Natural killer cell treated with Interleukin-12 subunit alpha and Interleukin-12 subunit beta and Interleukin-15 and Interleukin-18, amount 100 ng/mL, for 72 hours (primary cell): ENCODE measurements at regions not wholly inside any gene's neighbourhood (a gene's known extent, or its start where the extent isn't known, plus 50 kb on each side); places are given as distances from the start of the nearest gene placed in this dataset.

Source experiments
- ATAC-seq, 2 donors: fragments of 150-1000 bp; cut with Tn5 transposase in 1 of 2; sonication (Bioruptor Pico), chemical (Tn5 transposase) in 1 of 2; 2 replicates each; pipeline ENCODE4 v1.10.0; 2021
- DNase-seq: peaks from one replicate; pipeline ENCODE4 v3.0.0; 2022; ENCODE audit warnings: low spot score
- H3K27ac Mint-ChIP-seq, 2 donors: 1 replicate in 1 of 2; 2 replicates in 1 of 2; pipeline ENCODE4 v1.8.0; 2022; ENCODE audit warnings: mixed read lengths in 2 of 2, mild to moderate bottlenecking in 1 of 2, moderate library complexity in 1 of 2
- H3K27me3 Mint-ChIP-seq, 2 donors: 1 replicate in 1 of 2; 2 replicates in 1 of 2; pipeline ENCODE4 v1.8.0; 2022; ENCODE audit warnings: mixed read lengths in 2 of 2
- H3K36me3 Mint-ChIP-seq: one replicate; pipeline ENCODE4 v1.8.0; 2022; ENCODE audit warnings: mixed read lengths
- H3K4me1 Mint-ChIP-seq, 2 donors: 1 replicate in 1 of 2; 2 replicates in 1 of 2; pipeline ENCODE4 v1.8.0; 2022; ENCODE audit warnings: low read depth in 2 of 2, mixed read lengths in 2 of 2, mild to moderate bottlenecking in 1 of 2
- H3K4me3 Mint-ChIP-seq: one replicate; pipeline ENCODE4 v1.8.0; 2022; ENCODE audit warnings: mixed read lengths
- H3K9me3 Mint-ChIP-seq: 2 replicates; pipeline ENCODE4 v1.8.0; 2022; ENCODE audit warnings: mixed read lengths

DNA sequence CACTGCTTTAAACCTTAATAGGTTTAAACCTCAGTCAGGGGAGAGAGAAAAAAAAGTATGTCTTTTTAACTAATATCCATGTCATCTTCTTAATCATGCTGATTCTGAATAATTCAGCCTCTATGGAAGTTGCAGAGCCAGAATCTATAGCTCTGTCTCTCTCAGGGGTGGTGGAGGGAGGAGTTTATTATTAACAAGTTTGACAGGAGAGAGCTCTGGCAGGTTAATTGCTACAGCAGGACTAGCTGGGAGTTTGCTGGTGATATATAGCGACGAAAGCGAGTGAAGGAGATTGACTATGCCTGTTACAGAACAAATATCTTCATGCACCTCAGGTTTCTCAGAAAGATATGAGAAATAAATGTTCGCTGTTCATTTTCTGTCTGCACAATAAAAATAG, 586.4 kb downstream of the TLE4 start:
- H3K4me1 Mint-ChIP-seq: no peaks in the 10 kb centered on the region
- H3K4me3 Mint-ChIP-seq: no peak overlapping the region
- ATAC-seq (no peak), DNase-seq (no peak)
- H3K36me3 Mint-ChIP-seq: no peaks in the 10 kb centered on the region
- H3K9me3 Mint-ChIP-seq: no peaks in the 10 kb centered on the region
- no peak overlapping the region for H3K27ac Mint-ChIP-seq
- H3K27me3 Mint-ChIP-seq: peaks cover 0 to 4% of the 10 kb centered on the region in 2 donors

GRCh38 chr9:80157561-80157983, 585.8 kb downstream of the TLE4 start:
- no peaks in the 10 kb centered on the region for H3K36me3 Mint-ChIP-seq
- H3K4me3 Mint-ChIP-seq: no peak overlapping the region
- H3K4me1 Mint-ChIP-seq: no peaks in the 10 kb centered on the region
- peaks cover 0 to 4% of the 10 kb centered on the region in 2 donors for H3K27me3 Mint-ChIP-seq
- no peak overlapping the region for H3K27ac Mint-ChIP-seq
- ATAC-seq: no peak
- no peaks in the 10 kb centered on the region for H3K9me3 Mint-ChIP-seq
- no peak for DNase-seq

DNA sequence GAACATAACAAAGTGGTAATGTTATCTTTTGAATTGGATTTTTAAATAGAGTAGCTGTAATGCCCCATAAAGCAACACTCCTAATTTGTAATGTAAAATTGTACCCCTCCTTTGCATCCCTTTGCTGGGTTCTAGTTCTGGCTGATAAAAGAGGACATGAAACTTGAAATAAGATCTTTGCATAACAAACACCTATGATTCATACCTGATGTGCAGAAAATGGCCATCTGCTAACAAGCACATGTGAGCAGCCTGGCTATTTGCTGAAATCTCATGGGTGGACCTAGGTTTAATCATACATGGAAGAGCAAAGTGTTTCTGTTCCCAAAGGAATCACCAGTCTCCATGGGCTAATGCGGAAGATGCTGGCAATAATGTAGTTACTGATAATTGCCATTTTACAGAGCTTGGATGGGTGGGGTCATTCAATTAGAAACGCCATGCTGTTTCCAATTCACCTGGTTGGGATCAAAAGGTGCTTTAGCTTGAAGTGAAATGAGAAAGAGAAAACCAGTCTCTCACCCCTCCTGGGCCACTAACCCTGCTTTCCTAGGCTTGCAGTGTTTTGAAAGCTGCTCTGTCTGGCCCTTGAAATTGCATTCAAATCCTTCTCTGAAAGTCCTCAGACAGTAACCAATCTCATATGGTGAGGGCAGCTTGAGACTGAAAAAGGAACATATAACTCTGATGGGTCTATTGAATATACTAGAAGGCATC, 585.1 kb downstream of the TLE4 start:
- Mint-ChIP-seq H3K4me3 (no peak overlapping the region), H3K4me1 (no peaks in the 10 kb centered on the region), H3K36me3 (no peaks in the 10 kb centered on the region), H3K27ac (no peak overlapping the region), H3K9me3 (no peaks in the 10 kb centered on the region), H3K27me3 (peaks cover 0 to 4% of the 10 kb centered on the region in 2 donors)
- ATAC-seq (no peak), DNase-seq (no peak)

- H3K27me3 Mint-ChIP-seq: peaks cover 0 to 2% of the 10 kb centered on the region in 2 donors
- no peak overlapping the region for H3K27ac Mint-ChIP-seq
- DNase-seq (no peak), ATAC-seq (no peak)
- no peaks in the 10 kb centered on the region for H3K4me1 Mint-ChIP-seq
- no peaks in the 10 kb centered on the region for H3K9me3 Mint-ChIP-seq
- H3K36me3 Mint-ChIP-seq: no peaks in the 10 kb centered on the region
- no peak overlapping the region for H3K4me3 Mint-ChIP-seq
Observed at GRCh38 chr9:80156262-80156661, 584.5 kb downstream of the TLE4 start.

- H3K27ac Mint-ChIP-seq: no peak overlapping the region
- no peaks in the 10 kb centered on the region for H3K4me1 Mint-ChIP-seq
- DNase-seq (no peak), ATAC-seq (no peak)
- H3K4me3 Mint-ChIP-seq: no peak overlapping the region
- H3K9me3 Mint-ChIP-seq: peaks cover 13% of the 10 kb centered on the region
- no peaks in the 10 kb centered on the region for H3K27me3 Mint-ChIP-seq
- no peaks in the 10 kb centered on the region for H3K36me3 Mint-ChIP-seq
Observed at GRCh38 chr9:80147866-80148265, 576.1 kb downstream of the TLE4 start.

- Mint-ChIP-seq H3K9me3 (peaks cover 13% of the 10 kb centered on the region), H3K27ac (no peak overlapping the region), H3K27me3 (no peaks in the 10 kb centered on the region), H3K36me3 (no peaks in the 10 kb centered on the region), H3K4me1 (no peaks in the 10 kb centered on the region), H3K4me3 (no peak overlapping the region)
- DNase-seq (no peak), ATAC-seq (no peak)
Observed at GRCh38 chr9:80146466-80146865, 574.7 kb downstream of the TLE4 start.

DNA sequence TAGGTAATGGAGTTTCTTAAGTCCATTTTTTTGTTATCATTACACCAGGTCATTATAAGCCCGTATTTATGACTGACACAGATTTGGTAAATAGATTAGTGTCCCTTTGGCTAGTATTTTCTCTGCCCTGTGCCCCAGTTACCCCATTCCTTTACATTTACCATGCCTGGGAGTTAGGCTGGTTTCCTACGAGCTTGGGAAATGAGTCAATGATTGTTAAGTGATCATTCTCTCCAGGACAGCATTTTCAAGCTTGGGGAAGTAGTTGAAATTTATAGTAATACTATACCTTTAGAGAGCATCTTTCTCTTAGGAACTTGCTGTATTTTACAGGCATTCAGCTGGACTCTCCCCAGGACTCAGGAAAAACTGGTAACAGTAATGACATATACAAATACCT, 573.1 kb downstream of the TLE4 start:
- Mint-ChIP-seq H3K4me1 (no peaks in the 10 kb centered on the region), H3K9me3 (peaks cover 16% of the 10 kb centered on the region), H3K27ac (no peak overlapping the region), H3K27me3 (no peaks in the 10 kb centered on the region), H3K4me3 (no peak overlapping the region), H3K36me3 (no peaks in the 10 kb centered on the region)
- DNase-seq (no peak), ATAC-seq (no peak)

DNA sequence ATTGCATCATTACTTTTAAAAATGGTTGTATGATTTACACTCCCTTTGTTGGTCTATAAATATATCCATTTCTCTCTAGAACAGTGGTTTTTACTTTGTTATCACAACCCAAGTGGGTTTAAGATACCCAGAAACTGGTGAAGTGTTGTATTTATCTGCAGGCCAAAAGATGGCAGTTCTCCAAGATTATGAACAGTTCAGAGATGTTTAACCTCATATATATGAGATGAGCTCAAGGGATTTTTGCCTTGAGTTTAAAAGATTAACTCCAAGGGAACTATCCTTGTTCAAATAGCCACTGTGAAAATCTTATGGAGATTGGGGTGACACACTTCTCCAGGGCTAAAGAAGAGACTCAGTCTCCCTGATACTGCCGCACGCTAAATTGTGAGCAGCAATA, 572.6 kb downstream of the TLE4 start:
- no peak for DNase-seq
- Mint-ChIP-seq H3K4me1 (no peaks in the 10 kb centered on the region), H3K9me3 (peaks cover 13% of the 10 kb centered on the region), H3K27me3 (no peaks in the 10 kb centered on the region), H3K27ac (no peak overlapping the region), H3K36me3 (no peaks in the 10 kb centered on the region), H3K4me3 (no peak overlapping the region)
- ATAC-seq: no peak

GRCh38 chr9:80143899-80144298, 572.1 kb downstream of the TLE4 start:
- no peak overlapping the region for H3K4me3 Mint-ChIP-seq
- H3K27me3 Mint-ChIP-seq: no peaks in the 10 kb centered on the region
- H3K27ac Mint-ChIP-seq: no peak overlapping the region
- no peaks in the 10 kb centered on the region for H3K36me3 Mint-ChIP-seq
- no peaks in the 10 kb centered on the region for H3K4me1 Mint-ChIP-seq
- H3K9me3 Mint-ChIP-seq: peaks cover 8% of the 10 kb centered on the region
- ATAC-seq: no peak
- DNase-seq: no peak

- Mint-ChIP-seq H3K36me3 (no peaks in the 10 kb centered on the region), H3K4me3 (no peak overlapping the region), H3K9me3 (no peaks in the 10 kb centered on the region), H3K4me1 (no peaks in the 10 kb centered on the region), H3K27ac (no peak overlapping the region), H3K27me3 (peaks cover 0 to 7% of the 10 kb centered on the region in 2 donors)
- ATAC-seq (no peak), DNase-seq (no peak)
Observed at GRCh38 chr9:80134487-80134886, 562.7 kb downstream of the TLE4 start.

DNA sequence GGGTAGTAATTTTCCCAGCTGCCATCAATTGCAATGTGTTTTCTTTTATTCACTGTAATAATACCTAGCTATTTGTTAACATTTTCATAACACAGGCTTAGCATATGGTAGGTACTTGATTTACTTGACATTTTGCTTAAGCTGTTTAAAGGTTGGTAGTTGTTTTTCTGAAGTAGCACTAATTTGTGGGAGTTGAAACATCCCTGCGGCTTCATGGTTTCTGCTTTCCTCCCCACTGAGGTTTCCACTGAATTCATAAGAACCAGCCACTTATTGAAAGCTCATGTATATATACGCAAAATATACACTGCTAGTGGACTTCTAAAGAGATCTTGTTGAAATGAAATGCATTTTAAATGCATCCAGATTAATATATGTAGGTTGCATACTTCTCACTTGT, 559.9 kb downstream of the TLE4 start:
- Mint-ChIP-seq H3K27ac (no peak overlapping the region), H3K27me3 (peaks cover 3 to 17% of the 10 kb centered on the region in 2 donors), H3K36me3 (no peaks in the 10 kb centered on the region), H3K9me3 (peaks cover 4% of the 10 kb centered on the region), H3K4me1 (no peaks in the 10 kb centered on the region), H3K4me3 (no peak overlapping the region)
- DNase-seq (no peak), ATAC-seq (no peak)

GRCh38 chr9:80127920-80128319, 556.2 kb downstream of the TLE4 start:
- no peaks in the 10 kb centered on the region for H3K4me1 Mint-ChIP-seq
- H3K4me3 Mint-ChIP-seq: no peak overlapping the region
- H3K27me3 Mint-ChIP-seq: peaks cover 3 to 10% of the 10 kb centered on the region in 2 donors
- DNase-seq (no peak), ATAC-seq (no peak)
- no peaks in the 10 kb centered on the region for H3K36me3 Mint-ChIP-seq
- no peak overlapping the region for H3K27ac Mint-ChIP-seq
- H3K9me3 Mint-ChIP-seq: peaks cover 4% of the 10 kb centered on the region

GRCh38 chr9:80125731-80126264, 554.0 kb downstream of the TLE4 start:
- Mint-ChIP-seq H3K27me3 (peaks cover 3 to 10% of the 10 kb centered on the region in 2 donors), H3K4me1 (no peaks in the 10 kb centered on the region), H3K27ac (no peak overlapping the region), H3K4me3 (no peak overlapping the region), H3K36me3 (no peaks in the 10 kb centered on the region), H3K9me3 (peaks cover 4% of the 10 kb centered on the region)
- ATAC-seq: no peak
- DNase-seq: no peak

- DNase-seq (no peak), ATAC-seq (no peak)
- peaks cover 6% of the 10 kb centered on the region for H3K36me3 Mint-ChIP-seq
- H3K27me3 Mint-ChIP-seq: peaks cover 0 to 8% of the 10 kb centered on the region in 2 donors
- no peak overlapping the region for H3K4me3 Mint-ChIP-seq
- H3K9me3 Mint-ChIP-seq: peaks cover 3% of the 10 kb centered on the region
- H3K27ac Mint-ChIP-seq: no peak overlapping the region
- H3K4me1 Mint-ChIP-seq: no peaks in the 10 kb centered on the region
Observed at GRCh38 chr9:80117031-80117430, 545.3 kb downstream of the TLE4 start.

- H3K4me1 Mint-ChIP-seq: no peaks in the 10 kb centered on the region
- ATAC-seq (no peak), DNase-seq (no peak)
- H3K36me3 Mint-ChIP-seq: peaks cover 6% of the 10 kb centered on the region
- no peak overlapping the region for H3K4me3 Mint-ChIP-seq
- H3K27ac Mint-ChIP-seq: no peak overlapping the region
- H3K27me3 Mint-ChIP-seq: peaks cover 0 to 8% of the 10 kb centered on the region in 2 donors
- peaks cover 3% of the 10 kb centered on the region for H3K9me3 Mint-ChIP-seq
Observed at GRCh38 chr9:80114241-80114640, 542.5 kb downstream of the TLE4 start.
